Ureter (tissue), 1 donor: ENCODE measurements at regions not wholly inside any gene's neighbourhood (a gene's known extent, or its start where the extent isn't known, plus 50 kb on each side); places are given as distances from the start of the nearest gene placed in this dataset.
"Not testable (repeated sequence)": the region's sequence is repeated elsewhere in the genome, so short reads cannot be mapped to it uniquely, and the experiment has no call there.

Source experiments
- DNase-seq: peaks from one replicate; pipeline ENCODE4 v3.0.0-alpha.2; 2020; ENCODE audit warnings: low spot score
- donor health status: DM: yes; HTN: yes; CAD: no.

DNA sequence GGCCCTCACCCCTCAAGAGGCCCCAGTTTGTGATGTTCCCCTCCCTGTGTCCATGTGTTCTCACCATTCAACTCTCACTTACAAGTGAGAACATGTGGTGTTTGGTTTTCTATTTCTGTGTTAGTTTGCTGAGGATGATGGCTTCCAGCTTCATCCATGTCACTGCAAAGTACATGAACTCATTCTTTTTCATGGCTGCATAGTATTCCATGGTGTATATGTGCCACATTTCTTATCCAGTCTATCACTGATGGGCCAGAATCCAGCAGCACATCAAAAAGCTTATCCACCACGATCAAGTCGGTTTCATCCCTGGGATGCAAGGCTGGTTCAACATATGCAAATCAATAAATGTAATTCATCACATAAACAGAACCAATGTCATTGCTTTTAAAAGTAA lies 95.4 kb upstream of the HS3ST2 start:
- not testable (repeated sequence) for DNase-seq

DNA sequence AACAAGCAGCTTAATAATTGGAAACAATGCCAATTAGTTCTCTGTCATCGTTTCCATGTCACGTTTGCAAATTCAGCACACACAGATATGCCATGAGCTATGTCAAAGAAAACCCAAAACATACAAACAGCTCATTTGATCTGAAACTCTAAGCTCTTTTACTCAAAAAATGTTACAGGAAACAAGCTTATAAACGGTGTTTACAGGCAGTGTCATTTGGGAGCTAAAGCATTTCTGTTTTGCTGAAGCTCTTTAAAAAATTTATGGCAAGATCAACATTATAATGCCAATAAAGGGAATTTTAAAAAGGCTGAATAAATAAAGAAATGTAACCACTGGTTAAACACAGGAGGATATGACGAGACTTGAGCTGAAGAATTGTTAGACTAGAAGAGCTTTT lies 94.0 kb upstream of the HS3ST2 start:
- DNase-seq = no peak

- no peak for DNase-seq
Observed at GRCh38 chr16:22721511-22722100, 92.4 kb upstream of the HS3ST2 start.

DNA sequence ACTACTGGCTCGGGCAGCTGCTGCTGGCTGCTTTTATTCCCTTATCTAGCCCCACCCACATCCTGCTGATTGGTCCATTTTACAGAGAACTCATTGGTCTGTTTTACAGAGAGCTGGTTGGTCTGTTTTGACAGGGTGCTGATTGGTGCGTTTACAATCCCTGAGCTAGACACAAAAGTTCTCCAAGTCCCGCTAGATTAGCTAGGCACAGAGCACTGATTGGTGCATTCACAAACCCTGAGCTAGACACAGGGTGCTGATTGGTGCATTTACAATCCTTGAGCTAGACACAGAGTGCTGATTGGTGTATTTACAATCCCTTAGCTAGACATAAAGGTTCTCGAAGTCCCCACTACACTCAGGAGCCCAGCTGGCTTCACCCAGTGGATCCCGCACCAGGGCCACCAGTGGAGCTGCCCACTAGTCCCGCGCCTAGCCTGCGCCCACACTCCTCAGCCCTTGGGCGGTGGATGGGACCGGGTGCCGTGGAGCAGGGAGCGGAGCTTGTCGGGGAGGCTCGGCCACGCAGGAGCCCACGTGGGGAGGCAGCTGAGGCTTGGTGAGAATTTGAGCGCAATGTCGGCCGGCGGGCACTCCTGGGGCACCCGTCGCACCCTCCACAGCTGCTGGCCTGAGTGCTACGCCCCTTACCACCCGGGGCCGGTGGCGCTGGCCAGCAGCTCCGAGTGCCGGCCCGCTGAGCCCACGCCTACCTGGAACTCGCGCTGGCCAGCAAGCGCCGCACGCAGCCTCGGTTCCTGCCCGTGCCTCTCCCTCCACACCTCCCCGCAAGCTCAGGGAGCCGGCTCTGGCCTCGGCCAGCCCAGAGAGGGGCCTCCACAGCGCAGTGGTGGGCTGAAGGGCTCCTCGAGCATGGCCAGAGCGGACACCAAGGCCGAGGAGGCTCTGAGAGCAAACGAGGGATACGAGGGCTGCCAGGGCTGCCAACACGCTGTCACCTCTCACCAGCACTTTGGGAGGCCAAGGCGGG lies 91.1 kb upstream of the HS3ST2 start:
- DNase-seq = not testable (repeated sequence)

DNA sequence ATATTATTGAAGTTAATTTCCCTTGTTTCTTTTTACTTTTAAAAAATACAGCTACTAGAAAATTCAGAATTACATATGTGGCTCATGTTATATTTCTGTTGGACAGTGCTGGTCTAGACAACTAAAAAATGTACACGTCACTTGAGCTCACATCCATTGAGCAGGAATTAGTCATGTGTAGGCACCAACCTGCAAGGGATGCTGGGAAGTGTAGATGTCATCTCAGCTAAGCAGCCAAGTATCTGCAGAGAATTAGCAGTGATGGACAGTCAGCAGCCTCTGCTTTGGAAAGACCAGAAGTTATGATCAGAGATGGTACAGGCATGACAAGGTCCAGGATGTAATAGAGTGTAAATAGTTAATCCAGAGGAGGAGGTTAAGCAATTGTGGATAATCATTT lies 87.1 kb upstream of the HS3ST2 start:
- no peak for DNase-seq

GRCh38 chr16:22727285-22728166 lies 86.4 kb upstream of the HS3ST2 start:
- no peak for DNase-seq

- no peak for DNase-seq
Observed at GRCh38 chr16:22728167-22728836, 85.7 kb upstream of the HS3ST2 start.

- no peak for DNase-seq
Observed at GRCh38 chr16:22732400-22732799, 81.6 kb upstream of the HS3ST2 start.

DNA sequence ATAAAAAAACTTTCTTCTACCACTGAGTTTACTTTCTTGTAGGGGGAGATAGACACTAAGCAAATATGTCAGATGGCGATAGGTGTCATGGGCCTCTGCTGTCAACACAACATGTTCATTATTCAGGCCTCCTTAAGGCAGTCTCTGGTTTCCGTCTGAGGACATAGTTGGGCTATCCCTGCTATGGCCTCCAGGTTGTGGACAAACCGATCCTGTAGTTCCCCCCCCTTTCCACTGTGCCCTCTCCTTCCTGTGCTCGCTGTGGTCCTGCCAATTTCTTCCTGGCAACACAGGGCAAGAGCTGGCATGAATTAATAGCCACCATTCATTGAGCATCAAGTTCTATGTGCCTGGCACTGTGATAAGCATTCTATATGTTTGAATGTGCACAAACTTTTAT lies 81.0 kb upstream of the HS3ST2 start:
- no peak for DNase-seq

DNA sequence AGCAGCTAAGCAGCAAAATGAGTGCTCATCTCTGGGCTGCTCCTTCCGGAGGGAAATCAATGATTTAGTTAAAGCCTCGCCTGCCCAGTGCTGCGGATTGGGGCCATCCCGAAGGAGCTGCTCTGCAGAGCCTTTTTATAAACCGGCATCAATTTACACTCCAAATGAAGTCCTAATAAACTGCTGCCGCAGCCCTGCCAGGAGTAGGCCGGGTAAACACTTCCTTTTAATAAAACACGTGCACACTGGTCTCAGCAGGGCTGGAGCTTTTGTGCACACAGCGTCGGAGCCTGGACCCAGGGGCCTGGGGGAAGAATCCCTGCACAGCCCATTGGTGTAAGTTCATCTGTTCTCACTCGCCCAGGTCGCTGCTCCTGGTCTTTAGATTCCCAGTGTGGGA lies 79.6 kb upstream of the HS3ST2 start:
- DNase-seq = no peak

GRCh38 chr16:22736791-22737190 lies 77.2 kb upstream of the HS3ST2 start:
- DNase-seq = no peak

- no peak for DNase-seq
Observed at GRCh38 chr16:22739077-22739476, 74.9 kb upstream of the HS3ST2 start.

DNA sequence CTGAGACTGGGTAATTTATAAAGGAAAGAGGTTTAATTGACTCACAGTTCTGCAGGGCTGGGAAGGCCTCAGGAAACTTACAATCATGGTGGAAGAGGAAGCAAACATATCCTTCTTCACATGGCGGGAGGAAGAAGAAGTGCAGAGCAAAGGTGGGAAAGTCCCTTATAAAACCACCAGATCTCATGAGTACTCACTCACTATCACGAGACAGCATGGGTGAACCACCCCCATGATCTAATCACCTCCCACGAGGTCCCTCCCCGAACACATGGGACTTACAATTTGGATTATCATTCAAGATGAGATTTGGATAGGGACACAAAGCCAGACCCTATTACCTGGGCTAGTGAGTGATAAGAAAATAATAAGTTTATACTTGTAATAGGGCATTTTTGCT lies 70.6 kb upstream of the HS3ST2 start:
- DNase-seq = no peak

DNA sequence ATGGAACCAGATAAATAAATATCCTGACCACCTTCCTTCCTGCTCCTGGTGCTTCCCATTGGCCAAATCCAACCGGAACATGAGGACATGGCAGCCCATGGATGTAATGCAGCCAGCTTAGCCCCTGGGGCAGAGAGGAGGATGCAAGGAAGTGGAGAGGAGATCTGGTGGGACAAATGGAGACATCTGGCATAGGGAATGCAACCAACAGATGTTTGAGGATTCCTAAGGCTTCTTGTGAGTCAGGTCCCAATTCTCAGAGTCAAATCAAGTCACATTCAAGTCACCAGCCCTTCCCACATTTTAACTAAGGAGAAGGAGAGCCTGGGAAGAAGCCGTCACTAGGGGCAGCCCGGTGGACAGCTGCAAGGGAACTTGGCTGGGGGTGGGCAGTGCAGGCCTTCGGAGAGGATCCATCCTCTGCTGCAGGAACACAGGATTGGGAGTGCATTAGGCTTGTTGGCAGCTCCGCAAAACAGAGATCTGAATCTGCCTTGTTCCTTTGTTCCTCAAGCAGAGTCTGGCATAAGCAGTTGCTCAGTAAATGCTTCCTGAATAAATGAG lies 62.8 kb upstream of the HS3ST2 start:
- DNase-seq = no peak

- DNase-seq = no peak
Observed at GRCh38 chr16:22751685-22752084, 62.3 kb upstream of the HS3ST2 start.

- no peak for DNase-seq
Observed at GRCh38 chr16:22753451-22753850, 60.5 kb upstream of the HS3ST2 start.

DNA sequence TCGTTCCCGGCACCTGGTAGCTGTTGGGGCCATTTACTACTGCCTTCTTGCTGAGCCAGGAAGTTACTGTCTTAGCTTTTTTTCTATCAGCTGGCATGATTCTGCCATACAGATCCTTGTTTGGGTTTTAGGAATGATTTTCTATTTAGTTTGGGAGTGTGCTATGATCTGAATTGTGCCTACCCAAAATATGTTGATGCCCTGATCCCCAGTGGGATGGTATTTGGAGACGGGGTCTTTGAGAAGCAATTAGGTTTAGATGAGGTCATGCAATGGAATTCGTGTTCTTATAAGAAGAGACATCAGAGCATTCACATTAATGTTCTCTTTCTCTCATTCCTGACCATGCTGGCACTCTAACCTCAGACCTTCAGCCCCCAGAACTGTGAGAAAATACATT lies 59.4 kb upstream of the HS3ST2 start:
- no peak for DNase-seq

DNA sequence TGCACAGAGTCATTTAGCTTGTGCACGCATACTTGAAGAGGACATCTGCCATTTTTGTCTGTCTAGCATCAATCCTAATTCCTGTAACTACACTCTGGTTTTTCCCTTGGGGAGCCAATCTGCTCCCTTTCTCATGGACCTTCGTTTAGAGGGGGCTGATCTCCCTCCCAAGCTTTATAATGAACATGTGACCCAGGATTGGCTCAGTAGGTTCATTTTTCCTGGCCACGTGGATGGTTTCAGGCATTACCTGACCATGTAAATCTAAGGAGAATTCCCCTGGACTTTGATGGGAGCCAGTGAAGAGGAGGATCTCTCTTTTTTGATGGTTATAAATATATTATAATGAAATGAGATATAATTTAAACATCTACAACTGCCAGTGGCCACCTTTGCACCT lies 56.8 kb upstream of the HS3ST2 start:
- DNase-seq = no peak

- DNase-seq = no peak
Observed at GRCh38 chr16:22762486-22762885, 51.5 kb upstream of the HS3ST2 start.

DNA sequence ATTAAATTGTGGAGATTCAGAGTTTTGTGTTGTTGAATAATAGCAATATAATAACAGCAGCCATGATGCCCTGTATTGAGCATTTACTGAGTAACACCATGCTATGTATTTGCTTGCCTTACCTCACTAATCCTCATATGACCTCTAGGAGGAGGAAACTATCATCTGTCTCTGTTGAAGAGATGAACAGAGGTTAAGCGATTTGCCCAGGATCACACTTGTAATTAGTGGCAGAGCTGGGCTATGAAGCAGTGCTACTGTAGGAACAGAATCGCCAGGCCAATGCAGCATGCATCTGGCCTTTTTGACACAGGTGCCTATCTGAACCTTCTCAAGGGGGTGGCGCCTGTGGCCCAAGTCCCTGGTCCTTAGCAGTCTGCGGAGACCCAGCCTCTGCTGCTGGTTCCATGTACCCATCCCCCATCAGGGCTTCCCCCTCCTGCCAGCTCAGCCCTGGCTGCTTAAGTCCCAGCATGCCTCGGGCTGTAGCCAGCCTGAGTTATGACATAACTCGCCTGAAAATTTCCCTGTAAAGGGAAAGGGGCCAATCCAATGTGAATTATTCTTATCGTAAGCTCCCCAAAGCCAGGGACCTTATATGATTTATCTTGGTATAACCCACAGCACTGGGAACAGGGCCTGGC lies 50.4 kb upstream of the HS3ST2 start:
- no peak for DNase-seq
